GM12875 (cell line): ENCODE measurements at regions not wholly inside any gene's neighbourhood (a gene's known extent, or its start where the extent isn't known, plus 50 kb on each side); places are given as distances from the start of the nearest gene placed in this dataset.

Source experiments
- H3K4me3 ChIP-seq: one replicate; pipeline ENCODE4 v1.5.1; 2011; ENCODE audit warnings: low read depth, low read length, control low read depth
- TF ChIP-seq, protein P1 (sequence below): IDR thresholded peaks from 2 replicates; pipeline ENCODE4 v1.5.1; 2011; ENCODE audit warnings: low read depth, mild to moderate bottlenecking, control low read depth, inconsistent platforms, low read length, moderate library complexity, borderline replicate concordance; ENCODE audit not compliant: insufficient read depth

DNA sequence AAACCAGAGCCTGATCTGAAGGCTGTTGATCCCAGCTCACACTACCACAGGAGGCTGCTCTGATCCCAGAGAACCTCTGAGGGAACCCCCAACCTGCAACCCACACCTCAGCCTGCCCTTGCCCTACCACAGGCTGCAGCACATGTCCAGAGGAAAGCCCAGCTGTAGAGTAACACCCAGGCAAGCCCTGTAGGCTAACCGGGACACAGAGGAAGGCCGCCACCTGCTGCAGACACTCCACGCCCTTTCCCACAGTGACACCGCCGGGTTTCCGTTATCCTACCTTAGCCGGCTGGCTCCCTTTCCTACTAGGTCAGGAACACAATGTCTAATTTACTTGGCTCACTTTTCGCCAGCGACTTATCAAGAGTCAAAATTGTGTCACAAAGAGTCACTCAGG lies 266.7 kb upstream of the KLHL29 start:
- H3K4me3 ChIP-seq, result no peak overlapping the region
- TF ChIP-seq, protein P1, sequence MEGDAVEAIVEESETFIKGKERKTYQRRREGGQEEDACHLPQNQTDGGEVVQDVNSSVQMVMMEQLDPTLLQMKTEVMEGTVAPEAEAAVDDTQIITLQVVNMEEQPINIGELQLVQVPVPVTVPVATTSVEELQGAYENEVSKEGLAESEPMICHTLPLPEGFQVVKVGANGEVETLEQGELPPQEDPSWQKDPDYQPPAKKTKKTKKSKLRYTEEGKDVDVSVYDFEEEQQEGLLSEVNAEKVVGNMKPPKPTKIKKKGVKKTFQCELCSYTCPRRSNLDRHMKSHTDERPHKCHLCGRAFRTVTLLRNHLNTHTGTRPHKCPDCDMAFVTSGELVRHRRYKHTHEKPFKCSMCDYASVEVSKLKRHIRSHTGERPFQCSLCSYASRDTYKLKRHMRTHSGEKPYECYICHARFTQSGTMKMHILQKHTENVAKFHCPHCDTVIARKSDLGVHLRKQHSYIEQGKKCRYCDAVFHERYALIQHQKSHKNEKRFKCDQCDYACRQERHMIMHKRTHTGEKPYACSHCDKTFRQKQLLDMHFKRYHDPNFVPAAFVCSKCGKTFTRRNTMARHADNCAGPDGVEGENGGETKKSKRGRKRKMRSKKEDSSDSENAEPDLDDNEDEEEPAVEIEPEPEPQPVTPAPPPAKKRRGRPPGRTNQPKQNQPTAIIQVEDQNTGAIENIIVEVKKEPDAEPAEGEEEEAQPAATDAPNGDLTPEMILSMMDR, result no peak

DNA sequence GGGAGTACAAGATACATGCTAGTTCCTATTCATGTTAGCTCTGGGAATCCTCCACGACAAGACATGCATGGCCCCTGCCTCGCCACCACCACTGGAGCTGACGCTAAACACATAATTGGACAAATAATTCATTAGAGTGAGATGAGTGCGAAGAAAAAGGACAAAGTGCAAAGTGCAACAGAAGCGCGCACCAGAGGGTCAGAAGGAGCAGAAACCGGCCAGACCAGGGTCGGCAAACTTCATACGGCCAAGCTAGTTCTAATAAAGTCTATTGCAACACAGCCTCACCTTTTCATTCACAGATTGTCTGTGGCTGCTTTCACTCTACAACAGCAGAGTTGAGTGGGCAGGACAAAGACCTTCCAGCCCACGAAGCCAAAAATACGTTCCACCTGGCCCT lies 266.1 kb upstream of the KLHL29 start:
- TF ChIP-seq, protein P1, result no peak
- H3K4me3 ChIP-seq, result no peak overlapping the region

DNA sequence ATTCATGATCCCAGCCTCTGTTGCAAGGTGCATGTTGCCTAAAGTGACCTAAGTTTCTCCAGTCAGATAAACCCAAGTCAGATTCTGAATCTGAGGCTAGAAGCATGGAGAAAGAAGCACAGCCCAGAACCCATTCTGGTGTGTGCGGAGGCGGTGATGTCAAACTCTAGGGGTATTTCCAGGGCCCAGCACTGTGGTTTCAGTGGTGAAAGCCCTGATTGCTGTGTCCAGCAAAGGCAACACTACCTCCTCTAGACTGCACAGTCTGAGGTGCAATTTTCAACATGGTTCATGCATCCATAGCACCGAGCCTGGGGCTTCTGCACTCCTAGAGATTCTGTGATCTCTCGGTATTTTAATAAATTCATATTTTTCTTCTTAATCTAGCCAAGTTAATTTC lies 264.8 kb upstream of the KLHL29 start:
- no peak overlapping the region for H3K4me3 ChIP-seq
- TF ChIP-seq, protein P1, result no peak

DNA sequence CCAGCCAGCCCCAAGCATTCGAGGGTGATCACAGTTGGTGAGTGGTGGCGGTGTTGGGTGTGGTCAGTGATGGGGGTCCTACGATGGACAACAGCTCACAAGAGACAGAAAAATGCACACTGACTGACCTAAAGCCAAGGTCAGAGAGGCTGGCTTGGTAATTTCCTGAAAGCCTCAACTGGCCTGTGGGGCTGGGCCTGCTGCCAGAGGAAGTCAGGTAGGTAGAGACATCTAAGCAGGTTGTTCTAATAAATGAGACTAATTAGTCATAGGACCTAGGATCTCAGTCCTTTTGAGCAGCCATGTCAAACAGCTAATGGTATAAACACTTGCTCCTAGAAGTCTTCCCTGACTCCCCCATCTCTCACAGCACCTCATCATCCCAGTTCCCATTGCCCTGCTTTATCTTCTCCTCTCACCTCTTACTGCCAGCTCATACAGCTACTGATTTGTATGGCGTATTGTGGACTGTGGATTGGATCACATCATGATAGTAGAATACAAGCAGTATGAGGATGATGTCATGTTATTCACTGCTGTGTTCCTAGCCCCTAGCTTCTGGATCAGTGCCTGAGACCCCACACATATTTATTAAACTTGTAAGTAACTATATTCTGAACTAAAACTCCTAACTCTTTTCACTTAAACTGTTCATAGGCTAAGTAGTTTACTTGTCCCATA lies 262.9 kb upstream of the KLHL29 start:
- TF ChIP-seq, protein P1, result no peak

DNA sequence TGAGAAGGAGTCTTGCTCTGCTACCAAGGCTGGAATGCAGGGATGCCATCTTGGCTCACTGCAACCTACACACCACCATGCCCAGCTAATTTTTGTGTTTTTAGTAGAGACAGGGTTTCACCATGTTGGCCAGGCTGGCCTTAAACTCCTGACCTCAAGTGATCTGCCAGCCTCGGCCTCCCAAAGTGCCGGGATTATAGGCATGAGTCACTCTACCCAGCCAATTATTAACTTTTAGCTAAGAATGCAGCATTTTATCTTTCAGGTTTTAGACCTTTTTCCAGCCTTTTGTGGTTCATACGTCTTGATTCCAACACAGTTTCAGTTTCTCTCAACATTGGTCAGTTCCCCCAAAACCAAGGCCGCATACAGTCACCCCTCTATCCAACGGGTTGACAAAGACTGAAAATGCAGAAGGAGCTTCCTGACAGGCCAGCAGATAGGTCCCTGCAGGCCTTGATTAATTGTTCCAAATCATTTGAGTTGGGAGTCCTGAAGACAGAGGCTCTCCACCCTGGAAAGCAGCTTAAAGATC lies 262.2 kb upstream of the KLHL29 start:
- TF ChIP-seq, protein P1, result no peak
- H3K4me3 ChIP-seq, result no peak overlapping the region

More for the DNA sequence above, 262.9 kb upstream of the KLHL29 start:
- no peak overlapping the region for H3K4me3 ChIP-seq

DNA sequence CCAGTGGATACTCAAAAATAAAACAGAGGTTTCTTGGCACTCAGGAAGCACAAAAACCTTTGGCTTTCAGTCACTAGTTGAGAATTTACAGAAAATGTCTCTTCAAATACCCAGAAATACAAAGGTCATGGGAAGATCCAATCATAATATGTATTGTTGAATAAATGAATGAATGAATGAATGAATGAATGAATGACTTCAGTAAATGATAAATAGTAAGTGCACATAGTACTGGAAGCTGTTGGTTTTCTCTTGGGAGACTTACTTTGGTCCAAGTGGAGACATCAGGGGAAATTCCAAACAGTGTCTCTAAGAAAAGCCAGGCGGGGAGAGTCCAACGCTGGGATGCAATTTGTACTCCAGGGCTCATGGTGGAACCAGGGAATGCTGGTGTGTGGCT lies 261.3 kb upstream of the KLHL29 start:
- TF ChIP-seq, protein P1, result no peak

DNA sequence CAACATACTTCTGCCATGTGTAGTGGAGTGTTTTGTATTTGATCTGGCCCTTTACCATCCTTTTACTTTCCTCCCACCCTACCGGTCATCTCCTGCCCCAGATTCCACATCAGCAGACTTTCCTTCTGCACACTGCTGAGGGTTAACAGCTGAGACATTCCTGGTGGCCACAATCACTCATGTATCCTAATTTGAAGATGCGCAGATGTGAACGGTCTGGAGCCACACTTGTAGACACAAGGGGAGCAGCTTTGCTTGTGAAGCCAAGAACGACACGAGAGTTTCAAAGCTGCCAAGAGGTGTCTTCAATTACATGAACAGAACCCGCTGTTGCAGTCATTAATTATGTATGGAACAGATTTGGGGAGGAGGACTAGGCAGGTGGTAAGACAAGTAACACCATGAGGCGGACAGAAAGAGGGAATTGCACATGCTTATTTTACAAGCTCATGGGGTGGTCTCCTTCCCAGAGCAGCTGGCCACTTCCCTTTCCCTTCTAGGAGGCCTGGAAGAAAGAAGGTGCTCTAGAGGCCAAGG lies 260.7 kb upstream of the KLHL29 start:
- TF ChIP-seq, protein P1, result no peak
- no peak overlapping the region for H3K4me3 ChIP-seq

More for the DNA sequence above, 261.3 kb upstream of the KLHL29 start:
- H3K4me3 ChIP-seq, result no peak overlapping the region
